Thyroid gland (tissue), 4 donors: ENCODE measurements at regions not wholly inside any gene's neighbourhood (a gene's known extent, or its start where the extent isn't known, plus 50 kb on each side); places are given as distances from the start of the nearest gene placed in this dataset.

Source experiments
- CTCF ChIP-seq, 6 experiments: fragments of 200-600 bp in 3 of 6; fragments of 450-650 bp in 3 of 6; sonication (generic) in 3 of 6; IDR thresholded peaks; one replicate each; pipeline ENCODE4 v1.5.1; 2016 to 2019; ENCODE audit warnings: antibody characterized with exemption in 6 of 6, mild to moderate bottlenecking in 2 of 6, inconsistent platforms in 1 of 6, moderate library complexity in 1 of 6
- POLR2A ChIP-seq, 2 donors: fragments of 450-650 bp; IDR thresholded peaks; one replicate each; pipeline ENCODE4 v1.6.1; 2017; ENCODE audit warnings: antibody characterized with exemption in 2 of 2, mild to moderate bottlenecking in 2 of 2, moderate library complexity in 1 of 2

- no peak for TF ChIP-seq CTCF (IDR thresholded peaks at IDR 0.05)
- no peak for TF ChIP-seq POLR2A (IDR thresholded peaks at IDR 0.05)
Measured at GRCh38 chrX:106401965-106402559, 209.7 kb upstream of the RADX start.
